ENCODE measurements at regions not wholly inside any gene's neighbourhood (a gene's known extent, or its start where the extent isn't known, plus 50 kb on each side); places are given as distances from the start of the nearest gene placed in this dataset.

DNA sequence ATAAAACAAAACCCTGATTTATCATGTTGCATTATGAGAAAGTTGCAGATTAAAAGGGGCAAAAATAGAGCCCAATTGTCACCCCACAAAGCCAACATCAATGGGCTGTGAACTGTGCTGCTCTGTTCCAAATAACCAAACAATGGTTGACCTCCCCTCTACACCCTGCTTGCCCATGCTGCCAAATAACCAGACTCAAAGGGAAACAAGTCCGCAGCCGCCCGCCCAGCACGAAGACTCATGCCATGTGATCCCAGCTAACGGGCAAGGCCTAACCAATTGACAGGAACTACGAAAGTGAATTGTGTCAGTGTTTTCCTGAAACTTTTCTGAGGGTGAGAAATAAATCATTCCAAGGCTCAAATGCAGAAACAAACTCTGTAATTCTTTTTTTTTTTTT lies 97.9 kb upstream of the RIOK3 start:
- TF ChIP-seq, protein P1, sequence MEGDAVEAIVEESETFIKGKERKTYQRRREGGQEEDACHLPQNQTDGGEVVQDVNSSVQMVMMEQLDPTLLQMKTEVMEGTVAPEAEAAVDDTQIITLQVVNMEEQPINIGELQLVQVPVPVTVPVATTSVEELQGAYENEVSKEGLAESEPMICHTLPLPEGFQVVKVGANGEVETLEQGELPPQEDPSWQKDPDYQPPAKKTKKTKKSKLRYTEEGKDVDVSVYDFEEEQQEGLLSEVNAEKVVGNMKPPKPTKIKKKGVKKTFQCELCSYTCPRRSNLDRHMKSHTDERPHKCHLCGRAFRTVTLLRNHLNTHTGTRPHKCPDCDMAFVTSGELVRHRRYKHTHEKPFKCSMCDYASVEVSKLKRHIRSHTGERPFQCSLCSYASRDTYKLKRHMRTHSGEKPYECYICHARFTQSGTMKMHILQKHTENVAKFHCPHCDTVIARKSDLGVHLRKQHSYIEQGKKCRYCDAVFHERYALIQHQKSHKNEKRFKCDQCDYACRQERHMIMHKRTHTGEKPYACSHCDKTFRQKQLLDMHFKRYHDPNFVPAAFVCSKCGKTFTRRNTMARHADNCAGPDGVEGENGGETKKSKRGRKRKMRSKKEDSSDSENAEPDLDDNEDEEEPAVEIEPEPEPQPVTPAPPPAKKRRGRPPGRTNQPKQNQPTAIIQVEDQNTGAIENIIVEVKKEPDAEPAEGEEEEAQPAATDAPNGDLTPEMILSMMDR (IDR thresholded peaks at IDR 0.05), result no peak
- TF ChIP-seq POLR2A (IDR thresholded peaks at IDR 0.05), result no peak
